Loucy (cell line): ENCODE measurements at regions not wholly inside any gene's neighbourhood (a gene's known extent, or its start where the extent isn't known, plus 50 kb on each side); places are given as distances from the start of the nearest gene placed in this dataset.

Experiments used
- H2AFZ ChIP-seq: fragments of 200-600 bp; sonication (generic); 2 replicates; pipeline ENCODE4 v1.6.0; 2016; ENCODE audit warnings: antibody characterized with exemption, mild to moderate bottlenecking, low read length, moderate library complexity
- H3F3A ChIP-seq: fragments of 200-600 bp; 2 replicates; pipeline ENCODE4 v1.6.0; 2016; ENCODE audit warnings: antibody characterized with exemption, low read depth, mild to moderate bottlenecking
- H3K27me3 ChIP-seq: fragments of 200-600 bp; sonication (generic); 2 replicates; pipeline ENCODE4 v1.6.1; 2014; ENCODE audit warnings: low read length, mild to moderate bottlenecking; ENCODE audit not compliant: insufficient read depth, poor library complexity, severe bottlenecking
- H3K36me3 ChIP-seq: fragments of 200-600 bp; sonication (generic); 2 replicates; pipeline ENCODE4 v1.6.1; 2016; ENCODE audit warnings: low read length; ENCODE audit not compliant: insufficient read depth
- H3K4me1 ChIP-seq: fragments of 200-600 bp; sonication (generic); 2 replicates; pipeline ENCODE4 v1.5.1; 2014; ENCODE audit warnings: low read length, mild to moderate bottlenecking; ENCODE audit not compliant: insufficient read depth, poor library complexity, severe bottlenecking
- H3K4me2 ChIP-seq: fragments of 200-600 bp; sonication (generic); 2 replicates; pipeline ENCODE4 v1.6.0; 2014; ENCODE audit warnings: antibody characterized with exemption, low read length, low read depth, mild to moderate bottlenecking; ENCODE audit not compliant: poor library complexity, severe bottlenecking
- H3K4me3 ChIP-seq: fragments of 200-600 bp; sonication (generic); 2 replicates; pipeline ENCODE4 v1.5.1; 2014; ENCODE audit warnings: low read length, mild to moderate bottlenecking, mixed read lengths; ENCODE audit not compliant: poor library complexity, severe bottlenecking
- H3K79me2 ChIP-seq: fragments of 200-600 bp; sonication (generic); 2 replicates; pipeline ENCODE4 v1.6.1; 2014; ENCODE audit warnings: low read length; ENCODE audit not compliant: insufficient read depth
- H3K9ac ChIP-seq: fragments of 200-600 bp; sonication (generic); 2 replicates; pipeline ENCODE4 v1.6.0; 2014; ENCODE audit warnings: mild to moderate bottlenecking, low read depth, low read length, moderate library complexity; ENCODE audit not compliant: poor library complexity, severe bottlenecking
- H3K9me2 ChIP-seq: fragments of 200-600 bp; sonication (generic); replicated peaks from 2 replicates; pipeline ENCODE4 v1.6.1; 2016; ENCODE audit warnings: low read depth, low read length, mixed read lengths
- H3K9me3 ChIP-seq: fragments of 200-600 bp; sonication (generic); 2 replicates; pipeline ENCODE4 v1.6.1; 2014; ENCODE audit warnings: mild to moderate bottlenecking, antibody characterized with exemption, low read length, low read depth; ENCODE audit not compliant: insufficient read depth
- H4K20me1 ChIP-seq: fragments of 200-600 bp; sonication (generic); 2 replicates; pipeline ENCODE4 v1.6.0; 2014; ENCODE audit warnings: antibody characterized with exemption, low read length, mild to moderate bottlenecking; ENCODE audit not compliant: insufficient read depth, poor library complexity, severe bottlenecking
- EZH2phosphoT487 ChIP-seq: fragments of 200-600 bp; IDR thresholded peaks from 2 replicates; pipeline ENCODE4 v1.6.1; 2018; ENCODE audit warnings: antibody characterized with exemption, mild to moderate bottlenecking, moderate library complexity, borderline replicate concordance
- TF ChIP-seq, protein P1 (sequence below): fragments of 200-600 bp; sonication (generic); conservative IDR thresholded peaks from 2 replicates; pipeline ENCODE4 v1.5.1; 2014; ENCODE audit warnings: mild to moderate bottlenecking, antibody characterized with exemption, low read length

DNA sequence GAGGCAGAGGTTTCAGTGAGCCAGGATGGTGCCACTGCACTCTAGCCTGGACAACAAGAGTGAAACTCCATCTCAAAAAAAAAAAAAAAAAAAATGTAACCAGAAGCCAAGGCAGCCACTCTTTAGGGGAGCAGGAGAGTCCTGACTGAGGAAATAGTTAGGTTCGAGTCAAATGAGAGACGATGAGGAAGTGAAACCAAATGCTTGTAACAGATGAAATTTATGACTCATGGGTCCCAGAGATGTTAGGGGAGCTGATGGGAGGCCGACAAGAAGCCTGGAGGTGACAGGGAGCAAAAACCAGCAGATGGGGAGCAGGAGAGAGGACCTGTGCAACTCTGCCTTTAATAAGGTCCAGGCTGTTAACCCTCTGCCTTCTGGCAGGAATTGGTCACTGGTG lies 756.1 kb upstream of the DDX18 start:
- H3K4me3 ChIP-seq = no peak overlapping the region
- TF ChIP-seq EZH2phosphoT487 = no peak
- TF ChIP-seq, protein P1, sequence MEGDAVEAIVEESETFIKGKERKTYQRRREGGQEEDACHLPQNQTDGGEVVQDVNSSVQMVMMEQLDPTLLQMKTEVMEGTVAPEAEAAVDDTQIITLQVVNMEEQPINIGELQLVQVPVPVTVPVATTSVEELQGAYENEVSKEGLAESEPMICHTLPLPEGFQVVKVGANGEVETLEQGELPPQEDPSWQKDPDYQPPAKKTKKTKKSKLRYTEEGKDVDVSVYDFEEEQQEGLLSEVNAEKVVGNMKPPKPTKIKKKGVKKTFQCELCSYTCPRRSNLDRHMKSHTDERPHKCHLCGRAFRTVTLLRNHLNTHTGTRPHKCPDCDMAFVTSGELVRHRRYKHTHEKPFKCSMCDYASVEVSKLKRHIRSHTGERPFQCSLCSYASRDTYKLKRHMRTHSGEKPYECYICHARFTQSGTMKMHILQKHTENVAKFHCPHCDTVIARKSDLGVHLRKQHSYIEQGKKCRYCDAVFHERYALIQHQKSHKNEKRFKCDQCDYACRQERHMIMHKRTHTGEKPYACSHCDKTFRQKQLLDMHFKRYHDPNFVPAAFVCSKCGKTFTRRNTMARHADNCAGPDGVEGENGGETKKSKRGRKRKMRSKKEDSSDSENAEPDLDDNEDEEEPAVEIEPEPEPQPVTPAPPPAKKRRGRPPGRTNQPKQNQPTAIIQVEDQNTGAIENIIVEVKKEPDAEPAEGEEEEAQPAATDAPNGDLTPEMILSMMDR = no peak
- H3K27me3 ChIP-seq = no peaks in the 10 kb centered on the region
- no peaks in the 10 kb centered on the region for H3K9me3 ChIP-seq
- no peaks in the 10 kb centered on the region for H3K79me2 ChIP-seq
- H3F3A ChIP-seq = no peaks in the 10 kb centered on the region
- no peaks in the 10 kb centered on the region for H3K36me3 ChIP-seq
- no peaks in the 10 kb centered on the region for H4K20me1 ChIP-seq
- H3K4me2 ChIP-seq = no peak overlapping the region
- no peak overlapping the region for H3K9ac ChIP-seq
- no peaks in the 10 kb centered on the region for H3K4me1 ChIP-seq
- H3K9me2 ChIP-seq = no peaks in the 10 kb centered on the region
- no peak overlapping the region for H2AFZ ChIP-seq

DNA sequence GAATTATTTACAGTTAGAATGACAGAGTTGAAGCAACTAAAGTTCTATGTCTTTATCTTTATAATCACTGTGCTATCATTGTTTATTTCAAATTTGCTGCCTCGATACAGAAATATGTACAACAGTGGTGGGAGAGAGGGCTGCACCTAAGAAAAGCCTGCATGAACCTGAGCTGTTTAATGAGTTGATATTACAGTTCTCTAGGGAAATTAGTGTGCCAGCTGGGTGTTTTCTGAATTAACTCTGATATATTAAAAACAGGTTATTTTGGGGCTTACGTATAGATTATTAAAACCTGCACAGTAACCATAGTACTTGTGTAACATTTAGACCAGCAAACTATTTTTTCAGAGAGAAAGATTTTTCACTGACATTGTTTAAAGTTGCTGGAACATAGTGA lies 750.5 kb upstream of the DDX18 start:
- no peak overlapping the region for H3K4me2 ChIP-seq
- no peaks in the 10 kb centered on the region for H3K4me1 ChIP-seq
- H3K9me3 ChIP-seq = no peaks in the 10 kb centered on the region
- no peaks in the 10 kb centered on the region for H3F3A ChIP-seq
- no peaks in the 10 kb centered on the region for H3K27me3 ChIP-seq
- H3K79me2 ChIP-seq = no peaks in the 10 kb centered on the region
- no peaks in the 10 kb centered on the region for H3K9me2 ChIP-seq
- no peak overlapping the region for H3K4me3 ChIP-seq
- no peak overlapping the region for H2AFZ ChIP-seq
- no peaks in the 10 kb centered on the region for H4K20me1 ChIP-seq
- no peak for TF ChIP-seq EZH2phosphoT487
- H3K36me3 ChIP-seq = no peaks in the 10 kb centered on the region
- H3K9ac ChIP-seq = no peak overlapping the region

DNA sequence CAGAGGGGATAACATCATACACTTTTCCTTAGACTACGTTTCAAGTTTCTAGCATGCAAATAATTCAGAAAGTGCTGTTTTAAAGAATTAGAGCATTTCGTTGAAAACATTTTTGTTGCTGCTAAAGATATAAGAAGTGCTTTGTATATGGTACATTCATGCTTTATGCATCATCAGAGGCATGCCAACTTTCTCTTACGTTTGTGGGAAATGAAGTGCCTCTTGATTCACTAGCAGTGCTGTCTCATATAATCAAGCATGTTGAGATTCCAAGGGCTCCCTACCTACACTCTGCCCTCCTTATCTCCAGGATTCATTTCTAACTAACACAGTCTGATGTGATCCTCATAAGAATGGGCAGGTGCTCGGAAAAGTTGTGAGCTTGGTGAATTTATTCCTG lies 748.6 kb upstream of the DDX18 start:
- Histone ChIP-seq H3K4me3 (no peak overlapping the region), H3F3A (no peaks in the 10 kb centered on the region), H3K9me2 (no peaks in the 10 kb centered on the region), H4K20me1 (no peaks in the 10 kb centered on the region), H3K9ac (no peak overlapping the region), H3K9me3 (no peaks in the 10 kb centered on the region), H3K4me2 (no peak overlapping the region), H3K36me3 (no peaks in the 10 kb centered on the region), H3K4me1 (no peaks in the 10 kb centered on the region), H3K79me2 (no peaks in the 10 kb centered on the region), H3K27me3 (no peaks in the 10 kb centered on the region), H2AFZ (no peak overlapping the region)
- TF ChIP-seq, protein P1 = no peak
- TF ChIP-seq EZH2phosphoT487 = no peak

DNA sequence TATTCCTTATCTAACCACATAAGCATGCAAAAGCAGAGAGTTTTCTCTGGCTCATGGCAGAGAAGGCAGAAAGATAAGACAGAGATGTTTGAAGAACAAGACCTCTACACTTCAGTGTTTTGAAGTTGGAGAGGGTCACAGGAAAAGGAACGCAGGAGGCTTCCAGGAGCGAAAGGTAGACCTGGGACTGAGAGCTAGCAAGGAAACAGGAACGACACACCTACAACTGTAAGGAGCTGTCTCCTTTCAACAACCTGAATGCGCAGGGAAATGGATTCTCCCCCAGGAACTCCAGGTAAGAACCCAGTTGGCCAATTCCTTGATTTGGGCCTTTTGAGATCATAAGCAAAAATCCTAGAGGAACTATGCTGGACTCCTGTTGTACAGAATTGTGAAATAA lies 746.6 kb upstream of the DDX18 start:
- Histone ChIP-seq H3K9ac (no peak overlapping the region), H3K36me3 (no peaks in the 10 kb centered on the region), H3K9me2 (no peaks in the 10 kb centered on the region), H2AFZ (no peak overlapping the region), H4K20me1 (no peaks in the 10 kb centered on the region), H3F3A (no peaks in the 10 kb centered on the region), H3K4me2 (no peak overlapping the region), H3K9me3 (no peaks in the 10 kb centered on the region), H3K4me1 (no peaks in the 10 kb centered on the region), H3K27me3 (no peaks in the 10 kb centered on the region), H3K79me2 (no peaks in the 10 kb centered on the region), H3K4me3 (no peak overlapping the region)
- TF ChIP-seq, protein P1 = no peak
- no peak for TF ChIP-seq EZH2phosphoT487
